Common myeloid progenitor, CD34-positive (primary cell): ENCODE measurements at regions not wholly inside any gene's neighbourhood (a gene's known extent, or its start where the extent isn't known, plus 50 kb on each side); places are given as distances from the start of the nearest gene placed in this dataset.

ENCODE experiments used
- CTCF ChIA-PET: fragments of 350-600 bp; sonication (Branson Sonifier 250); formaldehyde crosslinking; loops from one replicate; lab custom pipeline; 2021; ENCODE audit warnings: antibody characterized with exemption; lab: Charles Lee
- POLR2A ChIA-PET: fragments of 350-600 bp; sonication (Branson Sonifier 250); formaldehyde crosslinking; loops from one replicate; lab custom pipeline; 2021; ENCODE audit warnings: antibody characterized with exemption; lab: Charles Lee
- DNase-seq, 3 donors: peaks; one replicate each; pipeline versions ENCODE4 v3.0.0 to v3.0.0-alpha.2; 2013
- H3K27ac ChIP-seq, 2 experiments: 1 replicate in 1 of 2; 2 replicates in 1 of 2; pipeline ENCODE4 v1.7.0; 2013; ENCODE audit warnings: inconsistent platforms in 2 of 2, low read length in 2 of 2, mild to moderate bottlenecking in 2 of 2, low read depth in 1 of 2, moderate library complexity in 1 of 2; ENCODE audit not compliant: severe bottlenecking in 2 of 2, insufficient read depth in 1 of 2, poor library complexity in 1 of 2
- H3K27me3 ChIP-seq, 5 experiments: replicated peaks in 2 of 5; 1 replicate in 3 of 5; 2 replicates in 2 of 5; pipeline versions ENCODE4 v1.6.1 to v1.7.0; 2013; ENCODE audit warnings: low read length in 4 of 5, mild to moderate bottlenecking in 2 of 5, moderate library complexity in 2 of 5, inconsistent platforms in 1 of 5; ENCODE audit not compliant: insufficient read depth in 5 of 5, control insufficient read depth in 4 of 5
- H3K36me3 ChIP-seq, 4 experiments: 1 replicate in 2 of 4; 2 replicates in 2 of 4; pipeline versions ENCODE4 v1.6.1 to v1.7.0; 2013; ENCODE audit warnings: low read length in 3 of 4, control low read depth in 1 of 4, mild to moderate bottlenecking in 1 of 4; ENCODE audit not compliant: control insufficient read depth in 4 of 4, insufficient read depth in 4 of 4
- H3K4me1 ChIP-seq, 4 experiments: 1 replicate in 3 of 4; 2 replicates in 1 of 4; pipeline versions ENCODE4 v1.6.1 to v1.7.1; 2013; ENCODE audit warnings: low read length in 3 of 4, mild to moderate bottlenecking in 3 of 4, control low read depth in 1 of 4, inconsistent platforms in 1 of 4, moderate library complexity in 1 of 4; ENCODE audit not compliant: control insufficient read depth in 4 of 4, insufficient read depth in 4 of 4; ENCODE audit errors: control extremely low read depth in 1 of 4
- H3K4me3 ChIP-seq, 7 experiments: 1 replicate in 4 of 7; 2 replicates in 3 of 7; pipeline versions ENCODE4 v1.5.1 to v1.7.0; 2013; ENCODE audit warnings: mild to moderate bottlenecking in 7 of 7, low read length in 6 of 7, moderate library complexity in 6 of 7, inconsistent platforms in 2 of 7, low read depth in 2 of 7, control low read depth in 1 of 7; ENCODE audit not compliant: insufficient read depth in 4 of 7, control insufficient read depth in 1 of 7; ENCODE audit errors: extremely low read depth in 1 of 7
- H3K9me3 ChIP-seq, 5 experiments: 1 replicate in 4 of 5; 2 replicates in 1 of 5; pipeline versions ENCODE4 v1.6.1 to v1.7.1; 2013; ENCODE audit warnings: low read length in 4 of 5, mild to moderate bottlenecking in 2 of 5, inconsistent platforms in 1 of 5, low read depth in 1 of 5, moderate library complexity in 1 of 5; ENCODE audit not compliant: control insufficient read depth in 4 of 5, insufficient read depth in 2 of 5; ENCODE audit errors: control extremely low read depth in 1 of 5
- WGBS: methylation state at CpG from one replicate; pipeline ENCODE4 v1.1.5; 2013; ENCODE audit not compliant: insufficient coverage; 5-methylcytosine and 5-hydroxymethylcytosine counted together

DNA sequence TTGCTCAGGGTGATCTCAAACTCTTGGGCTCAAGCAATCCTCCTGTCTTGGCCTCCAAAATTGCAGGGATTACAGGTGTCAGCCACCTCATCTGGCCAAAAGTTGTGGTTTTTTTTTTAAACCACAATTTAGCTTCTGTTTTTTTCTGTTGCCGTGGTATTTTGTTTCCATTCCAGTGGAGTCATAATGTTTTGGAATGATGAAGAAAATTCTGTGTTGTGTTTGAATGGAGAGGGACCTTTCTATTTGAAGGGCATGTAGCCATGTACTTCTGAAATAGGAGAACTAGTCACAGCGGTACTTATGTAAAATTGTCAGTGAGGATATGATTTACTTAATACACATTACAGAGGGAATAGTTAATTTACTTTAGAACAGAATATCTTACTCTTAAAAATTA, 201.3 kb downstream of the ARL4A start:
- DNase-seq, result peak in 2 of 3 donors; percentile 26 to 38
- POLR2A ChIA-PET, result no interaction called here

DNA sequence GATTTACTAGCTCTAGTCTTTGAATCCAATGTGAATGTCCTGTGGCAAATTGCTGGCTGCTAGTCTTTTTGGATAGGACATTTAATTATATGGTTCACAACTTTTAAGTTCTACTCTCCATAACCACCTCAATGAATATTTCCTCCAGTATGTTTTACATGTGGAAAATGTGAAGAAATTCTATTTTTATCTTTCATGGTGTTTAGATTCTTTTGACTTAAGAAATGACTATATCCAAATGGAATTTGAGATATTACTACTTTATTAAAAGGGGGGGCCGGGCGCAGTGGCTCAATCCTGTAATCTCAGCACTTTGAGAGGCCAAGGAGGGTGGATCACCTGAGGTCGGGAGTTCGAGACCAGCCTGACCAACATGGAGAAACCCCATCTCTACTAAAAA, 202.0 kb downstream of the ARL4A start:
- CTCF ChIA-PET, result interaction anchor here (0.9 kb wide), 1 partner anchor 11 kb away, joined by 3 read pairs; no protein-coding TSS in a partner anchor
- WGBS, result no CpG with 5 or more reads among the region's 4 CpGs
- POLR2A ChIA-PET, result no interaction called here
- no peaks in the 10 kb centered on the region for H3K4me1 ChIP-seq
- H3K27me3 ChIP-seq, result no peaks in the 10 kb centered on the region
- no peak for DNase-seq
- no peak overlapping the region for H3K27ac ChIP-seq
- no peak overlapping the region for H3K4me3 ChIP-seq
- H3K9me3 ChIP-seq, result no peaks in the 10 kb centered on the region
- H3K36me3 ChIP-seq, result no peaks in the 10 kb centered on the region

More for the DNA sequence above, 201.3 kb downstream of the ARL4A start:
- Histone ChIP-seq H3K4me1 (no peaks in the 10 kb centered on the region), H3K9me3 (no peaks in the 10 kb centered on the region), H3K4me3 (no peak overlapping the region), H3K27me3 (no peaks in the 10 kb centered on the region), H3K27ac (no peak overlapping the region), H3K36me3 (no peaks in the 10 kb centered on the region)
- CTCF ChIA-PET, result interaction anchor here (0.9 kb wide), 1 partner anchor 11 kb away, joined by 3 read pairs; no protein-coding TSS in a partner anchor
- 60% methylated on average over 1 of the region's 2 CpGs for WGBS

DNA sequence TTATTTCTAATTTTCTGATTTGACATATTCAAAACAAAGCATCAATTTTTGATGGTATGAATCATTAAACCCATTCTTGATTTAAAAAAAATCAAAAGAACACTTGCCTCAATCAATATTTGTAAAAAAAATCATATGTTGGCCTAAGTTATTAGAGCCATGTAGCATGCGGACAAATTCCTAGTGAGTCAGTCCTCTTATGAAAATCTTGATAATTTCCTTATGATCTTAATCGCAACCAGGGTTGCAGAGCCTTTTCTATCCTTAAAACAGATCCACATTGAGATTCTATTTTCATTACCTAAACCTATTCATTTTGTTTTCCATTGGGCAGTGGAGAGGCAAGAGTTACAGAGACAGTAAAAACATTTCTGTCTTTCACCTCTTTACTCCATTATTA, 203.2 kb downstream of the ARL4A start:
- CTCF ChIA-PET, result no interaction called here
- no peak for DNase-seq
- Histone ChIP-seq H3K27me3 (no peaks in the 10 kb centered on the region), H3K9me3 (no peaks in the 10 kb centered on the region), H3K4me3 (no peak overlapping the region), H3K27ac (no peak overlapping the region), H3K36me3 (no peaks in the 10 kb centered on the region), H3K4me1 (no peaks in the 10 kb centered on the region)
- 100% methylated on average over 2 of the region's 2 CpGs for WGBS
- POLR2A ChIA-PET, result no interaction called here

DNA sequence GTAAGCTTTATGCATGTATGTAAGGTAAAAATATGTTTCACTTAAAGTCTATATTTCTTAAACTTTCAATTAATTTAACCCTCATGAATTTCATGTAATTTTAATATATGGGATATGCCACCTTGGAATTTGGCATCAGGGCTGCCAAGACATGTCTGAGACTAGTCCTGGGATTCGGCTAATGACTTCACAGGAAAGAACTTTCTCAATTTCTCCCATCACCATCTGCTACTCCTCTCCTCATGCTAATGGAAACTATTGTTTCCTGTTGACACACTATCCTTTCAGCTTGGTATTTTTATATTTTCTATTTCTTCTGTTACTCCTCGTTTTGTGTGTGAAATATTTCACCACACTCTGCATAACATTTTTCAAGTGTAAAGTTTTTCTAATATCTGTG, 205.9 kb downstream of the ARL4A start:
- Histone ChIP-seq H3K4me1 (peaks cover 0 to 3% (median 0%) of the 10 kb centered on the region in 4 experiments), H3K27me3 (no peaks in the 10 kb centered on the region), H3K36me3 (no peaks in the 10 kb centered on the region), H3K27ac (no peak overlapping the region), H3K4me3 (no peak overlapping the region), H3K9me3 (no peaks in the 10 kb centered on the region)
- WGBS, result 100% methylated on average over 1 of the region's 2 CpGs
- ChIA-PET CTCF (no interaction called here), POLR2A (no interaction called here)
- no peak for DNase-seq

DNA sequence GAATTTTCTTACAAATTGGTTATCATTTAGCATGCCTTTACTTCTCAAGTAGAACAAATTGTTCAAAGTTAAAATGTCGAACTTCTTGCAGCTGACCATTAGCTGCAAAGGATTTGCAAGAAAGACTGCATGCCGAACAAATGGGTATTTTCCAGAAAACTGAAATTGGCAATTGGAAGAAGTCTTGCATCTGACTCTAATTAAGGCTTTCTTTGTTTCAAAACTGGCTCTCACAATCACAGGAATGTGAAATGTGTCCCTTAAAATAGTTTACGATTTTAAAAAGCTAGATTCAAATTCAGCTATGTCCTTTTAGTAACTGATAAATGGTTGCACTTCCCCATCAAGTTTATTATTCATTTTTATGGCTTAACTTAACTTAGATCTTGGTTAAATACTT, 207.9 kb downstream of the ARL4A start:
- CTCF ChIA-PET, result interaction anchor here (1.3 kb wide), 1 partner anchor 209 kb away, joined by 3 read pairs; no protein-coding TSS in a partner anchor
- H3K36me3 ChIP-seq, result no peaks in the 10 kb centered on the region

DNA sequence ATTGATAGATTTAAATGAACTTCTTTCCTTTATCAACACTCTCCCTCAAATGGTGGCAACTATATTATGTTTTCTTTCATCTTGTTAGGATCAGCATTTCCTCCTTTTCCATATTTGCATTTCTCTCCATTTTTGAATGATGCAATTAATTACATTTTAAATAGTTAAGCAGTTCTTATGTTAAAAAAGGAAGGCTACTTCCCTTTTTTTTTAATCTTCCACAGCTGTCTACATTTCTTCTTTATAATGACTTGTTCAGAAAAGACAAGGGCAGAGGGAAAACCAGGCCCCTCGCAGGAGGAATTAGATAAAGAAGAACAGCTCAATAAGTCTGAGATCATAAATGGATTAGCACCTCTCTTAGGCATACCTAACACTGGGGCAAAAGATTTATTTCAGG, 208.9 kb downstream of the ARL4A start:
- CTCF ChIA-PET, result no interaction called here
- no peak overlapping the region for H3K27ac ChIP-seq
- no peaks in the 10 kb centered on the region for H3K36me3 ChIP-seq
- no peaks in the 10 kb centered on the region for H3K9me3 ChIP-seq
- no peak overlapping the region for H3K4me3 ChIP-seq
- POLR2A ChIA-PET, result no interaction called here
- peaks cover 0 to 3% (median 0%) of the 10 kb centered on the region in 4 experiments for H3K4me1 ChIP-seq
- DNase-seq, result peak in 2 of 3 donors; percentile 36 to 38
- 29% methylated on average over 1 of the region's 1 CpG for WGBS
- no peaks in the 10 kb centered on the region for H3K27me3 ChIP-seq

More for the DNA sequence above, 207.9 kb downstream of the ARL4A start:
- H3K27me3 ChIP-seq, result no peaks in the 10 kb centered on the region
- DNase-seq, result no peak
- no peak overlapping the region for H3K27ac ChIP-seq
- no peaks in the 10 kb centered on the region for H3K9me3 ChIP-seq
- peaks cover 0 to 3% (median 0%) of the 10 kb centered on the region in 4 experiments for H3K4me1 ChIP-seq
- WGBS, result 100% methylated on average over 2 of the region's 3 CpGs
- POLR2A ChIA-PET, result no interaction called here
- H3K4me3 ChIP-seq, result no peak overlapping the region

DNA sequence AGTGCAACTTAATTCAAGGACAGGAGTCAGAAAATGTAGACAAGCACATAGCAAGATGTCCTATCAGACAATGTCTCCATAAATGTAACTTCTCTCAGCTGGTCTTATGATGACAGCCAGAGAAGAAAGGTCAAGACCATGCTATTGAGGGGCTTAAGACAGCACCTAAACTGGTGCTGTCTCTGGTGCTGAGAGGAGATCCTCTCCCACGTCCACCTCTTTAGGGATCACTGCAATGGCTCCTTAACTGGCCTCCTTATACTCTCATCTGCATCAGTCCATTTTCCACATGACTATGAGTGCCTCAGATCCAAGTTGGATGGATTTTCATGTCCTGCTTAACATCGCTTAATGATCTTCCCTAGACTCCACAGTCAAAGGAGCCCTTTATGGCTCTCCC, 210.6 kb downstream of the ARL4A start:
- Histone ChIP-seq H3K27ac (no peak overlapping the region), H3K4me3 (no peak overlapping the region), H3K36me3 (no peaks in the 10 kb centered on the region), H3K4me1 (peaks cover 0 to 3% (median 0%) of the 10 kb centered on the region in 4 experiments), H3K9me3 (no peaks in the 10 kb centered on the region), H3K27me3 (no peaks in the 10 kb centered on the region)
- 89% methylated on average over 1 of the region's 2 CpGs for WGBS
- ChIA-PET CTCF (interaction anchor here (0.6 kb wide), 1 partner anchor 15 kb away, joined by 3 read pairs; no protein-coding TSS in a partner anchor), POLR2A (no interaction called here)
- DNase-seq, result no peak
